A549 (cell line): ENCODE measurements at regions not wholly inside any gene's neighbourhood (a gene's known extent, or its start where the extent isn't known, plus 50 kb on each side); places are given as distances from the start of the nearest gene placed in this dataset.

ENCODE experiments used
- BHLHE40 ChIP-seq: IDR thresholded peaks from 2 replicates; pipeline ENCODE4 v1.6.1; 2012; ENCODE audit warnings: low read depth, low read length, inconsistent platforms
- ELK1 ChIP-seq: fragments of 150-350 bp; IDR thresholded peaks from 2 replicates; pipeline ENCODE4 v1.6.1; 2014; ENCODE audit warnings: low read depth, mild to moderate bottlenecking, low read length
- EP300 ChIP-seq, 2 experiments: fragments of >200 bp; sonication (Bioruptor Twin); formaldehyde crosslinking; IDR thresholded peaks; 2 replicates in 1 of 2; 3 replicates in 1 of 2; pipeline ENCODE4 v1.6.1; 2016 to 2017
- FOSL2 ChIP-seq, 2 experiments: fragments of 450-650 bp in 1 of 2; fragments of >200 bp in 1 of 2; sonication (Bioruptor Twin) in 1 of 2; formaldehyde crosslinking; IDR thresholded peaks; 2 replicates each; pipeline versions ENCODE4 v1.5.0 to v1.6.1; 2016 to 2020; ENCODE audit warnings: mild to moderate bottlenecking in 1 of 2, moderate library complexity in 1 of 2
- HMGXB4 ChIP-seq: fragments of 250-450 bp; sonication (Bioruptor Pico); IDR thresholded peaks from 2 replicates; pipeline ENCODE4 v1.5.0; 2021; ENCODE audit warnings: mild to moderate bottlenecking, moderate library complexity, borderline replicate concordance
- JUN ChIP-seq, 2 experiments: fragments of >200 bp; sonication (Bioruptor Twin); formaldehyde crosslinking; IDR thresholded peaks; 2 replicates in 1 of 2; 3 replicates in 1 of 2; pipeline ENCODE4 v1.6.1; 2016 to 2017
- NPAS2 ChIP-seq: fragments of 250-450 bp; sonication (Bioruptor Pico); IDR thresholded peaks from 2 replicates; pipeline ENCODE4 v1.8.0; 2022; ENCODE audit warnings: mild to moderate bottlenecking, moderate library complexity, borderline replicate concordance
- REST ChIP-seq: fragments of 200-600 bp; sonication (generic); IDR thresholded peaks from 2 replicates; pipeline ENCODE4 v1.6.1; 2016; ENCODE audit warnings: antibody characterized with exemption, mild to moderate bottlenecking, moderate library complexity
- SREBF2 ChIP-seq: fragments of 450-650 bp; IDR thresholded peaks from 2 replicates; pipeline ENCODE4 v1.6.1; 2014; ENCODE audit warnings: mild to moderate bottlenecking, moderate library complexity
- ZSCAN20 ChIP-seq: fragments of 250-450 bp; sonication (Bioruptor Pico); IDR thresholded peaks from 2 replicates; pipeline ENCODE4 v1.8.0; 2022; ENCODE audit warnings: mild to moderate bottlenecking, moderate library complexity
- TF ChIP-seq, protein P1 (sequence below): fragments of >200 bp; sonication (Bioruptor Twin); formaldehyde crosslinking; IDR thresholded peaks from 3 replicates; pipeline ENCODE4 v1.5.1; 2016

DNA sequence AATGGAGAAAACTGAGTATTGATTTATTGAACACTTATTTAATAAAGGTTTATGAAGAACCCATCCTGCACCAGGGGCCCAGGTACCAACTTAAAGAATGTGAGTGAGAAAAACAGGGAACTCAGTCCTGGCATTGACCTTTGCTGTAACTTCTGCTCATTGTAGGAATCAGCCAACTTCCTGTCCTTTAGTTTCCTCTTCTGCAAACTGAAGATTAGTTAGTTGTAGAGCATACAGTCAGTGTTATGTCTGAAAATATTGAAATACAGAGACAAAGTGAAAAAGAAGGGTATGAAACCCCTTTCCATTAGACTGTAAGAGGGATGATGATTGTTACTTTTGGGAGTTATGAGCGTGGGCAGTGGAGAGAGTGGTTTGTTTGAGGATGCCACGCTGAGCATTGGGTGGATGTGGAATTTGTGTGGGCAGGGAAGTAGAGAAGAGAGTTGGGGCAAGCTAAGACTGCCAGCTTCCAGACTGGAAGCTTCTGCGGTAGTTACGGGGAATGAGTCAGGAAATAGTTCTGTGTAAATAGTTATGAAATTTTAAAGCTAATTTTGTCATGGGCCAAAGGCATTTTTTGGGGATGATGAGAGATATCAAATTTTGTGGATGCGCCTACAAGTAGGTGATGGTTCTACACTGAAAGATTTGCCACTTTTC, 89.2 kb downstream of the GPR88 start:
- TF ChIP-seq, protein P1, sequence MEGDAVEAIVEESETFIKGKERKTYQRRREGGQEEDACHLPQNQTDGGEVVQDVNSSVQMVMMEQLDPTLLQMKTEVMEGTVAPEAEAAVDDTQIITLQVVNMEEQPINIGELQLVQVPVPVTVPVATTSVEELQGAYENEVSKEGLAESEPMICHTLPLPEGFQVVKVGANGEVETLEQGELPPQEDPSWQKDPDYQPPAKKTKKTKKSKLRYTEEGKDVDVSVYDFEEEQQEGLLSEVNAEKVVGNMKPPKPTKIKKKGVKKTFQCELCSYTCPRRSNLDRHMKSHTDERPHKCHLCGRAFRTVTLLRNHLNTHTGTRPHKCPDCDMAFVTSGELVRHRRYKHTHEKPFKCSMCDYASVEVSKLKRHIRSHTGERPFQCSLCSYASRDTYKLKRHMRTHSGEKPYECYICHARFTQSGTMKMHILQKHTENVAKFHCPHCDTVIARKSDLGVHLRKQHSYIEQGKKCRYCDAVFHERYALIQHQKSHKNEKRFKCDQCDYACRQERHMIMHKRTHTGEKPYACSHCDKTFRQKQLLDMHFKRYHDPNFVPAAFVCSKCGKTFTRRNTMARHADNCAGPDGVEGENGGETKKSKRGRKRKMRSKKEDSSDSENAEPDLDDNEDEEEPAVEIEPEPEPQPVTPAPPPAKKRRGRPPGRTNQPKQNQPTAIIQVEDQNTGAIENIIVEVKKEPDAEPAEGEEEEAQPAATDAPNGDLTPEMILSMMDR = no peak
- no peak for TF ChIP-seq HMGXB4 (CRISPR knock-in tag)
- no peak for TF ChIP-seq REST
- TF ChIP-seq NPAS2 = no peak
- TF ChIP-seq JUN (IDR thresholded peaks at IDR 0.05) = no peak
- no peak for TF ChIP-seq EP300 (IDR thresholded peaks at IDR 0.05)
- no peak for TF ChIP-seq ELK1
- TF ChIP-seq ZSCAN20 = no peak
- TF ChIP-seq BHLHE40 = no peak
- TF ChIP-seq SREBF2 = no peak
- TF ChIP-seq FOSL2 (IDR thresholded peaks at IDR 0.05) = no peak
- no peak for TF ChIP-seq FOSL2 (CRISPR knock-in tag; IDR thresholded peaks at IDR 0.05)
